CD4-positive, alpha-beta T cell treated with Interleukin-17A for 4 hours (primary cell): ENCODE measurements at regions not wholly inside any gene's neighbourhood (a gene's known extent, or its start where the extent isn't known, plus 50 kb on each side); places are given as distances from the start of the nearest gene placed in this dataset.

Experiments
- DNase-seq: peaks from one replicate; pipeline ENCODE4 v3.0.0-alpha.2; 2020; ENCODE audit warnings: mixed read lengths

DNA sequence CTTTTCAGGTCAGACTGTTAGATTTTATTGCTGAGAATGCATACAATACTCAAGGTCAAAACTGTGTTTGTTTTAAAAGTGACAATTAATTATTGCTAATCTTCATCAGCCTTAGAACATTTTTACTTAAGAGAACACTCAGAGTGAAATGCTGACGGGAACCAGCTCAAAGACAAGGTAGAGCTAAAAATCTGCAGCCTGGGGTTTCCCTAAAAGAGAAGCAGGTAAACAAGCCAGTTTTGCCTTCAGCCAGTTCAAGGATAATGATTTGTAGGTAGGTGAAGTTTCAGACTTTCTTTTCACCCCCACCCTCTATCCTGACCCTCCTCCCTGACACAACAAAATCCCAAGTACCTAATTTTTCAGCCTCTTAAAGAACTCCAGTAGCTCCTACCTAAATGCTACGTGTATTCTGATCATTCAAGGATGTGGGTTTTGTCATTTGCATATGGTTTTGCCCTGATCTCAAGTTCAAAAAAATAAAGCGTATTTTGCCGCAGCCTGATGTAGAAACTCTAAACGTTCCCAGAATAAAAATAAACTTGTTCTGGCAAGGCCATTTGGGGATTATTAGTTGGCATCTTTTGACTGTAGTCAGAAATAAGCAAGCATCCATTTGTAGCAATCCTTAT is 407.2 kb downstream of the EFNA5 start:
- DNase-seq: no peak

- DNase-seq: no peak
These were observed 412.7 kb downstream of the EFNA5 start for GRCh38 chr5:107257885-107258520.

- no peak for DNase-seq
These were observed 415.9 kb downstream of the EFNA5 start for GRCh38 chr5:107254902-107255234.

DNA sequence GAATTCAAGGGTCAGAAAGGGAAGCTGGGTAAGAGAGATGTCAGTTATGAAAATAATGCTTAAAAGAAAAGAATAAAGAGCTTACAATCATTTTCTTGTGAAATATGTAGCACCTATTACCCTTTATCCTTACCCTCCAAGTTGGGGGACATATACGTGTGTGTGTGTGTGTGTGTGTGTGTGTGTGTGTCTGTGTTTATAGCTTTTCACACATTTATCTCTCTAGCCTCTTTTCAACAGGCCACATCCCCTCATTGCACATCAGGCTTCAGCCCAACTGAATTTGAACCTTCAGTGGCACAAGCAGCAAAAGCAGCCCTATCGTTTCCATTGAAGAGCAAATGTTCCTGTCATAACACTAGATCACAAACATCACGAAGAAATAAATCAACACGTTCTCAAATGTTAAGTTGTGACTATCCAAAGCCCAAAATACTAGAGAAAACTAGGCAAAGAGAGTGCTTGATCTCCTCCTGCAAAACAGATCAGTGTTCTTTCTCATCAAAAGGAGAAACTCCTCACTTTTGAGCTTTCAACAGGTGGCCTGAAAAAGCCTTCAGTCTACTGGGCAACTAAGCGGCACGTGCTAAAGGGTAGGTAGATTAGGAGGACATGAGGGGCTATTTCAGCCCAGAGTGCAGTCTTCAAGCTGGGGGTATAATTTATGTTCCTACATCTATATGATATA is 416.4 kb downstream of the EFNA5 start:
- DNase-seq: no peak

GRCh38 chr5:107253246-107253645 is 417.5 kb downstream of the EFNA5 start:
- no peak for DNase-seq

- no peak for DNase-seq
These were observed 419.6 kb downstream of the EFNA5 start for GRCh38 chr5:107251151-107251550.

- peak; percentile 5 for DNase-seq
These were observed 422.6 kb downstream of the EFNA5 start for GRCh38 chr5:107248066-107248695.

DNA sequence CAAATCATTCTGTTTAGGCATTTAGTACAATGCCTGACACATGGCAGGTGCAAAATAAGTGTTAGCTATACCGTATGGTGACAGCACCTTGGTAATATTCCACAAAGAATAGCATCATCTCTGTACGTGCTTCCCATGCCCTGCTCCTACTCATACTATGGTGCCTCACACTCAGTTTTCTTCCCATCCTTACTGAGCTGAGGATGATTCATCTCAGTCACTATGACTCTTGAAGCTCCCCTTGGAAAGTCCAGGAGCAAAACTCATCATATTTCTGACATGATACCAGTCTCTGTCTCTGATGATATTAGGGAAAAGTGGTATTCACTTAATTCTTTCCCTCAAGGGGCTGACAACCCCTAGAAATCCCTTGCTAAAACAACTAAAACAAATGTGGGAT is 423.3 kb downstream of the EFNA5 start:
- DNase-seq: no peak

GRCh38 chr5:107243220-107243579 is 427.5 kb downstream of the EFNA5 start:
- no peak for DNase-seq

- no peak for DNase-seq
These were observed 428.1 kb downstream of the EFNA5 start for GRCh38 chr5:107242411-107243219.

DNA sequence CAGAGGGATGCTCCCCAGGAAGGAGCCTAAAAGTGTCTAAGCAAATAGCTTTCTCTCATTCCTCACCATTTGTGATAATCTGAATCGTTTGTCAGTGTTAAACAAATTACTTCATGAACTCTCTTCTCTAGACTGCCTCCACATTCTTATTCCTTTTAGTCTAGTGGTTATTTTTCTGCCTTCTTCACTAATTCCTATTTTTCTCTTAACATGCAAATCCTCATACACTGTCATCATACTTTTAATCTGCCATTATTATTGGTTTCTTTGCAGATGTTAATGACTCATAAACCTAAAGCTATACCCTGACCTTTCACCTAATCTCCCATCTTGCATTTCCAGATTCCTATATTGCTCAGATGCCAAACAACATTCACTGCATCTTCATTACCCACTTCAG is 428.9 kb downstream of the EFNA5 start:
- DNase-seq: no peak

DNA sequence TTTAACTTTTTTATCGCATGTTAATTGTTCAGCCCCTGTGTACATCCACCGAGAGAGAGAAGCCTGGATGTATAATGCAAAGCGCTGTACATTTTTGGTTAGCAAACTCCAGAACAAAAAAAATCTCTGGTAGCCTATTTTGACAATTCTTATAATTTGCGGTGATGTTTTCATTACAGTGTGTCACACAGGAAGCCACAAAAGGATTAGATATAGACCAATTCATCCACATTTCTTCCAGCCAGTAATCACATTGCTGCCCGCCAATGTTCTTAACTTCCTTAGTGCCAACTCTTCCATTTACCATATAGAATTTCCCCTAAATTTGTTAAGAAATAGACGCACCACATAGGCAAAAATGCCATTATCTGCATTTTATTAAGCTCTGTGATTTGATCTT is 435.6 kb downstream of the EFNA5 start:
- DNase-seq: no peak

- no peak for DNase-seq
These were observed 437.9 kb downstream of the EFNA5 start for GRCh38 chr5:107232788-107233187.

DNA sequence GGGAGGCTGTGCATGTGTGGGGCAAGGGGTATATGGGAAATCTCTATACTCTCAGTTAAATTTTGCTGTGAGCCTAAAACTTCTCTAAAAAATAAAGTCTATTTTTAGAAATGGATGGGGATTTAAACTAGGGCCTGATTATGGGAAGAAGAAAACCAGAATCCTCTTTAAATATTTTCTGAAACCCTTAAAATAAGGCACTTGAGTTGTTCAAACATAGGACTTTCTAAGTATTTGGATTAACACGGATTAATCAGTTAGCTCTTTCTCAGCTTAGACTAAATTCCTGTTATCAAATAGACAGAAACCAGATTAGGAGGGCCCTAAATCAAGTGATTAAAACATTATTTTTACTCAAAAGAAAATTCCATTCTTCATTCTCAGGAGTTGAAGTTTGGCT is 438.4 kb downstream of the EFNA5 start:
- DNase-seq: no peak

- DNase-seq: no peak
These were observed 439.5 kb downstream of the EFNA5 start for GRCh38 chr5:107231191-107231590.

DNA sequence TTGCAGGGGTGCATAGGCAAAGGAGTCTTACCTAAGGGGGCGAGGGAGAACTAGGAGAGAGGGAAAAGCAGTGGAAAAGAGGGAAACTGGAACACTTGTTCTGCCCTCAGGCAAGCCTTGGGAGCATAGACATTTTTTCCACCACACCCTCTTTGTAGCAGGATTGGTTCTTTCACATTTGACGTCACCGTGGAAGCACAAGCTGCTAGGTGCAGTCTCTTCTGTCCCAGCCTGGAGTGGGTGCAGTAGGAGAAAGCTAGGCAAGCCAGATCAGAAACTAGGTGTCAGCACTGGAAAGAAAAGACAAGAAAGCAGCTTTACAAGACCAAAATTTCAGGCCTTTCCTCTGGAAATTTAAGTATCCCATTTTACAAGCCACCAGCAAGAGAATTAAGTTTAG is 440.4 kb downstream of the EFNA5 start:
- no peak for DNase-seq

GRCh38 chr5:107228226-107228625 is 442.5 kb downstream of the EFNA5 start:
- no peak for DNase-seq

DNA sequence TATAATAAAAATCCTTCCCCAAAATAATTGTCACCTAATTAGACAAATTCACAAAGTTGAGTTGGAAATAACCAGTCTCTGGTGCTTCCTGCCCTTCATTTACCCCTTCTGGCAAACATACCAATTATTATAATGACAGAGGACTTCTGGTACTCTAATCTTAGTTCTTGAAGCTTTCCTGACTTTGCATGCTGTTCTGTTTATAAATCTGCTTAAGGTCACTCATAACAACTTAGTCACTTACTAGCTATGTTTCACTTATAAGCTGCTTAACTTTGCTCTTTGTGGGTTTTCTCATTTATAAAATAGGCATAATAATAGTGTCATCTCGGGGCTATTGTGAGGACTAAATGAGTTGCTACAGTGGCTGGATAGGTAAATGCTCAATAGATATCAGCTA is 446.5 kb downstream of the EFNA5 start:
- DNase-seq: no peak

DNA sequence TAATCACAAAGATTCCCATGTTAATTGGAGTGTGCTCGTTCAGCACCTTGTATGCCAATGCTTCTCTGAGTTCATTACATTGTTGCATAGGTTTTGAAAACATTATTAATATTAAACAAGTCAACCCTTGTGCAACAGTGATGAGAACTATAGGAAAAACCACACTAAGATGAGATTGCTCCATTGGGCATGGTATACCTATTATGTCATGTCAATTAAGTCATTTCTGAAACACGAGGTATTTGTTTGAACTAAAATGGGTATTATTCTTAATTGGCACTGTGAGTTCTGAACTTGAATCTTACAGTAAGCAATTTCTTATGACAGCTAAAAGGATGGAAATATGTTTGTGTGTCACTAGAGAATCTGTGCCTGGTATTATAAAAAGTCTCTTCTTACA is 447.7 kb downstream of the EFNA5 start:
- DNase-seq: no peak

- no peak for DNase-seq
These were observed 450.7 kb downstream of the EFNA5 start for GRCh38 chr5:107219993-107220392.

GRCh38 chr5:107218457-107219193 is 452.1 kb downstream of the EFNA5 start:
- no peak for DNase-seq

GRCh38 chr5:107217721-107218130 is 453.0 kb downstream of the EFNA5 start:
- DNase-seq: no peak

DNA sequence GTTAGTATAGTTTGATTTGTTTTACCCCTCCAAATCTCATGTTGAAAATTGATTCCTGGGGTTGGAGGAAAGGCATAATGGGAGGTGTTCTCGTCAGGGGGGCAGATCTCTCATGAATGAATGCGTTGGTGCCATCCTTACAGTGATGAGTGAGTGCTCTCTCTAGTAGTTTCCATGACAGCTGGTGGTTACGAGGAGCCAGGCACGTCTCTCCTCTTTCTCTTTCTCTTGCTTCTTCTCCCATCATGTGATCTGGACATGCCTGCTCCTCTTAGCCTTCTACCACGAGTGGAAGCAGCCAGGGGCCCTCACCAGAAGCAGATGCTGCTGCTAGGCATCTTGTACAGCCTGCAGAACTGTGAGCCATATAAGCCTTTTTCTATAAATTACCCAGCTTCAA is 454.1 kb downstream of the EFNA5 start:
- DNase-seq: no peak
